SK-N-SH (cell line): ENCODE measurements at regions not wholly inside any gene's neighbourhood (a gene's known extent, or its start where the extent isn't known, plus 50 kb on each side); places are given as distances from the start of the nearest gene placed in this dataset.

Experiments
- CTCF ChIA-PET: fragments of 300-600, 350-600 bp; formaldehyde crosslinking; extraction: SDS; loops from one replicate; lab custom pipeline; 2021; lab: Yijun Ruan, JAX
- POLR2A ChIA-PET: fragments of 350-600 bp; sonication (Branson Sonifier 250); formaldehyde crosslinking; extraction: SDS; loops from one replicate; lab custom pipeline; 2020; ENCODE audit warnings: antibody characterized with exemption, inconsistent platforms; lab: Yijun Ruan, JAX
- DNase-seq: peaks from one replicate; pipeline ENCODE4 v3.0.0; 2012
- H2AFZ ChIP-seq: fragments of 200-600 bp; sonication (generic); 2 replicates; pipeline ENCODE4 v1.8.1; 2016; ENCODE audit warnings: antibody characterized with exemption, mild to moderate bottlenecking, low read depth
- H3F3A ChIP-seq: fragments of 200-600 bp; sonication (generic); replicated peaks from 2 replicates; pipeline ENCODE3; 2016; ENCODE audit warnings: antibody characterized with exemption, mild to moderate bottlenecking; ENCODE audit not compliant: insufficient read depth
- H3K27ac ChIP-seq, 2 experiments: fragments of 200-500 bp in 1 of 2; fragments of 200-600 bp in 1 of 2; sonication (Bioruptor generic) in 1 of 2; sonication (generic), shearing (Covaris generic) in 1 of 2; 2 replicates each; pipeline versions ENCODE4 v1.5.1 to v1.6.1; 2014 to 2016; ENCODE audit warnings: low read depth in 2 of 2, inconsistent platforms in 1 of 2, low read length in 1 of 2, mild to moderate bottlenecking in 1 of 2, mixed read lengths in 1 of 2
- H3K27me3 ChIP-seq: fragments of 200-600 bp; sonication (generic), shearing (Covaris generic); 2 replicates; pipeline ENCODE4 v1.6.1; 2016; ENCODE audit warnings: mixed run types; ENCODE audit not compliant: insufficient read depth
- H3K36me3 ChIP-seq, 2 experiments: fragments of 200-500 bp in 1 of 2; fragments of 200-600 bp in 1 of 2; sonication (Bioruptor generic) in 1 of 2; sonication (generic) in 1 of 2; replicated peaks in 1 of 2; 2 replicates each; pipeline versions ENCODE3 to v1.5.1; 2014 to 2016; ENCODE audit warnings: low read length in 1 of 2, mild to moderate bottlenecking in 1 of 2; ENCODE audit not compliant: insufficient read depth in 2 of 2, control insufficient read depth in 1 of 2
- H3K4me1 ChIP-seq, 2 experiments: fragments of 200-500 bp in 1 of 2; fragments of 200-600 bp in 1 of 2; sonication (Bioruptor generic) in 1 of 2; sonication (generic), shearing (Covaris generic) in 1 of 2; 2 replicates each; pipeline versions ENCODE4 v1.5.1 to v1.6.1; 2014 to 2016; ENCODE audit warnings: low read depth in 1 of 2, low read length in 1 of 2, mixed run types in 1 of 2; ENCODE audit not compliant: insufficient read depth in 2 of 2, control insufficient read depth in 1 of 2
- H3K4me2 ChIP-seq: fragments of 200-600 bp; sonication (generic), shearing (Covaris generic); 2 replicates; pipeline ENCODE4 v1.6.1; 2017; ENCODE audit warnings: mixed run types
- H3K4me3 ChIP-seq, 2 experiments: fragments of 200-500 bp in 1 of 2; fragments of 200-600 bp in 1 of 2; sonication (Bioruptor generic) in 1 of 2; sonication (generic), shearing (Covaris generic) in 1 of 2; 2 replicates each; pipeline versions ENCODE4 v1.5.1 to v1.8.1; 2014 to 2016; ENCODE audit warnings: low read depth in 2 of 2, inconsistent platforms in 1 of 2, low read length in 1 of 2, mild to moderate bottlenecking in 1 of 2, mixed read lengths in 1 of 2, moderate library complexity in 1 of 2
- H3K79me2 ChIP-seq: fragments of 200-600 bp; sonication (generic); 2 replicates; pipeline ENCODE4 v1.8.1; 2017; ENCODE audit warnings: mild to moderate bottlenecking; ENCODE audit not compliant: insufficient read depth
- H3K9ac ChIP-seq: fragments of 200-600 bp; sonication (generic); 2 replicates; pipeline ENCODE4 v1.6.1; 2017; ENCODE audit warnings: mixed run types
- H3K9me2 ChIP-seq: fragments of 200-600 bp; sonication (generic); 2 replicates; pipeline ENCODE4 v1.6.1; 2017; ENCODE audit warnings: mixed run types
- H3K9me3 ChIP-seq: fragments of 200-600 bp; sonication (generic); 2 replicates; pipeline ENCODE4 v1.6.1; 2017; ENCODE audit warnings: mixed run types, mild to moderate bottlenecking, moderate library complexity
- H4K20me1 ChIP-seq: fragments of 200-600 bp; sonication (generic); 2 replicates; pipeline ENCODE4 v1.6.1; 2017; ENCODE audit warnings: mild to moderate bottlenecking, mixed run types; ENCODE audit not compliant: insufficient read depth
- CHD2 ChIP-seq: fragments of 150-350 bp; IDR thresholded peaks from 2 replicates; pipeline ENCODE4 v1.6.1; 2018; ENCODE audit warnings: low read length; ENCODE audit not compliant: partially characterized antibody
- ELF1 ChIP-seq: IDR thresholded peaks from 2 replicates; pipeline ENCODE4 v1.4.0; 2012
- EP300 ChIP-seq, 2 experiments: IDR thresholded peaks; 2 replicates each; pipeline versions ENCODE4 v1.4.0 to v1.6.1; 2012; ENCODE audit warnings: borderline replicate concordance in 1 of 2, low read depth in 1 of 2, low read length in 1 of 2
- FOXM1 ChIP-seq: IDR thresholded peaks from 2 replicates; pipeline ENCODE4 v1.4.0; 2012; ENCODE audit warnings: low read depth, mild to moderate bottlenecking
- GATA2 ChIP-seq: sonication (generic); formaldehyde crosslinking; IDR thresholded peaks from 2 replicates; pipeline ENCODE4 v1.5.0; 2020; ENCODE audit warnings: mild to moderate bottlenecking, missing genetic modification reagents
- JUND ChIP-seq: IDR thresholded peaks from 2 replicates; pipeline ENCODE4 v1.4.0; 2012
- MXI1 ChIP-seq: IDR thresholded peaks from 2 replicates; pipeline ENCODE4 v1.6.1; 2012; ENCODE audit warnings: mild to moderate bottlenecking, low read depth, low read length, improper control_type of control experiment
- NRF1 ChIP-seq: IDR thresholded peaks from 2 replicates; pipeline ENCODE4 v1.6.1; 2012; ENCODE audit warnings: low read depth, mild to moderate bottlenecking, low read length
- RAD21 ChIP-seq: IDR thresholded peaks from 2 replicates; pipeline ENCODE4 v1.6.1; 2012; ENCODE audit warnings: mild to moderate bottlenecking, low read length
- RCOR1 ChIP-seq: fragments of 150-350 bp; IDR thresholded peaks from 2 replicates; pipeline ENCODE4 v1.6.1; 2017; ENCODE audit warnings: antibody characterized with exemption, low read length
- RFX5 ChIP-seq: IDR thresholded peaks from 2 replicates; pipeline ENCODE4 v1.6.1; 2012; ENCODE audit warnings: mild to moderate bottlenecking, improper control_type of control experiment, low read length
- RXRA ChIP-seq: IDR thresholded peaks from 2 replicates; pipeline ENCODE4 v1.4.0; 2012; ENCODE audit warnings: low read depth, mild to moderate bottlenecking, borderline replicate concordance
- SIN3A ChIP-seq: IDR thresholded peaks from 2 replicates; pipeline ENCODE4 v1.6.1; 2012; ENCODE audit warnings: low read depth, mild to moderate bottlenecking, low read length, moderate library complexity, borderline replicate concordance
- SMC3 ChIP-seq: IDR thresholded peaks from 2 replicates; pipeline ENCODE4 v1.6.1; 2012; ENCODE audit warnings: low read depth, low read length, improper control_type of control experiment
- TAF1 ChIP-seq: IDR thresholded peaks from 2 replicates; pipeline ENCODE4 v1.6.1; 2012; ENCODE audit warnings: low read depth, mild to moderate bottlenecking, low read length, moderate library complexity, borderline replicate concordance
- TCF12 ChIP-seq: IDR thresholded peaks from 2 replicates; pipeline ENCODE4 v1.4.0; 2012
- TEAD4 ChIP-seq: IDR thresholded peaks from 2 replicates; pipeline ENCODE4 v1.4.0; 2012; ENCODE audit warnings: mild to moderate bottlenecking, borderline replicate concordance; ENCODE audit not compliant: insufficient read depth
- YY1 ChIP-seq: IDR thresholded peaks from 2 replicates; pipeline ENCODE4 v1.4.0; 2012; ENCODE audit warnings: low read depth, mild to moderate bottlenecking
- WGBS: methylation state at CpG from one replicate; pipeline ENCODE4 v1.1.6; 2017; ENCODE audit warnings: low lambda C conversion rate; 5-methylcytosine and 5-hydroxymethylcytosine counted together
- TF ChIP-seq, protein P1 (sequence below): IDR thresholded peaks from 2 replicates; pipeline ENCODE4 v1.4.0; 2012; ENCODE audit warnings: low read depth, borderline replicate concordance
- TF ChIP-seq, protein P2 (sequence below): fragments of 150-350 bp; IDR thresholded peaks from 2 replicates; pipeline ENCODE4 v1.6.1; 2017; ENCODE audit warnings: antibody characterized with exemption, low read length, low read depth, borderline replicate concordance
- TF ChIP-seq, protein P3 (sequence below): IDR thresholded peaks from 2 replicates; pipeline ENCODE4 v1.4.0; 2012; ENCODE audit warnings: low read depth, borderline replicate concordance
- TF ChIP-seq, protein P4 (sequence below): fragments of 200-600 bp; sonication (generic); IDR thresholded peaks from 2 replicates; pipeline ENCODE4 v1.6.1; 2017; ENCODE audit warnings: antibody characterized with exemption, mild to moderate bottlenecking, moderate library complexity
- TF ChIP-seq, protein P5 (sequence below): fragments of 150-350 bp; IDR thresholded peaks from 2 replicates; pipeline ENCODE4 v1.6.1; 2016; ENCODE audit warnings: mild to moderate bottlenecking, low read depth, low read length

DNA sequence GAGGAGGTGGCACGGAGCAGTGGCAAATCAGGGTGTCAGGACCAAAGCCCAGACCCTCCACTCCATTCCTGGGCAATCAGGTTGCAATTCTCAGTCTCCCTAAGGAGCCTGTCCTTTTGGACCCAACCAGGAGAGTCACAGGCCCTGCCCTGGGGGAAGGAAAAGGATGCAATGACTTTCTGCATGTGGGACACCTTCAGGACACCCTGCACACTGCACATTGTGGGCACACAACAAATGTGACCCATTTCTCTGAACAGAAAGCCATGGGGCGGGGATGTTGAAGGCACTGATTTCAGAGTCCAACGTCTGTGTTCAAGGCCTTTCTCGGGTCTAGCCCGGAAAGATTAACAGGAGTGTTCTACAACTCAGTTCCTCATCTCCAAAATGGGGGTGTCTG, 286.2 kb upstream of the FOXF1 start:
- H3K4me3 ChIP-seq: no peak overlapping the region
- H3K4me2 ChIP-seq: no peak overlapping the region
- no peaks in the 10 kb centered on the region for H3K9me3 ChIP-seq
- no peak overlapping the region for H3K9ac ChIP-seq
- no peaks in the 10 kb centered on the region for H3K36me3 ChIP-seq
- H3K9me2 ChIP-seq: no peaks in the 10 kb centered on the region
- WGBS: 0% methylated on average over 5 of the region's 5 CpGs
- H4K20me1 ChIP-seq: no peaks in the 10 kb centered on the region
- DNase-seq: no peak
- peaks cover 56% of the 10 kb centered on the region for H3K27me3 ChIP-seq
- 0 out of 4 replicates have a peak, but pooled peaks cover 0 to 4% of the 10 kb centered on the region in 2 experiments for H3K4me1 ChIP-seq
- ChIA-PET POLR2A (no interaction called here), CTCF (no interaction called here)
- no peak for TF ChIP-seq TAF1
- TF ChIP-seq JUND: no peak
- no peak for TF ChIP-seq TCF12
- TF ChIP-seq RFX5: no peak
- no peak for TF ChIP-seq RXRA
- TF ChIP-seq, protein P1, sequence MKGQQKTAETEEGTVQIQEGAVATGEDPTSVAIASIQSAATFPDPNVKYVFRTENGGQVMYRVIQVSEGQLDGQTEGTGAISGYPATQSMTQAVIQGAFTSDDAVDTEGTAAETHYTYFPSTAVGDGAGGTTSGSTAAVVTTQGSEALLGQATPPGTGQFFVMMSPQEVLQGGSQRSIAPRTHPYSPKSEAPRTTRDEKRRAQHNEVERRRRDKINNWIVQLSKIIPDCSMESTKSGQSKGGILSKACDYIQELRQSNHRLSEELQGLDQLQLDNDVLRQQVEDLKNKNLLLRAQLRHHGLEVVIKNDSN: no peak
- TF ChIP-seq YY1: no peak
- no peak for TF ChIP-seq RAD21
- TF ChIP-seq CHD2: no peak
- no peak for TF ChIP-seq TEAD4
- no peak for TF ChIP-seq MXI1
- no peak for TF ChIP-seq SIN3A
- no peak overlapping the region for H2AFZ ChIP-seq
- no peak overlapping the region for H3K27ac ChIP-seq
- no peaks in the 10 kb centered on the region for H3F3A ChIP-seq
- H3K79me2 ChIP-seq: no peaks in the 10 kb centered on the region

DNA sequence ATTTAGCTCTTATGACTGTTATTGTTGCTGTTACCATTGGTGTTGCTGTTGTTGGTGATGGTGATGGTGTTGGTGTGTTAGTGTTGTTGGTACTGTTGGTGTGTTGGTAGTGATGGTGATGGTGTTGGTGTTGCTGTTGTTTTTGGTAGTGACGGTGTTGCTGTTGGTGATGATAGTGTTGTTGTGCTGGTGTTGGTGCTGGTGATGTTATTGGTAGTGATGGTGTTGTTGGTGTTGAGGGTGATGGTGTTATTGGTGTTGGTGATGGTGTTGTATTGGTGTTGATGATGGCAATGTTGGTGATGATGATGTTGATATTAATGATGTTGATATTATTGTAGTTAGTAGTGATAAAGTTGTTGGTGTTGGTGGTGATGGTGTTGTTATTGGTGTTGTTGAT, 285.7 kb upstream of the FOXF1 start:
- no peak overlapping the region for H3K4me3 ChIP-seq
- POLR2A ChIA-PET: no interaction called here

More for the DNA sequence above, 285.7 kb upstream of the FOXF1 start:
- Histone ChIP-seq H3K4me1 (0 out of 4 replicates have a peak, but pooled peaks cover 0 to 4% of the 10 kb centered on the region in 2 experiments), H3K79me2 (no peaks in the 10 kb centered on the region), H3K9ac (no peak overlapping the region), H3K4me2 (no peak overlapping the region), H3K9me2 (no peaks in the 10 kb centered on the region), H2AFZ (no peak overlapping the region), H3K9me3 (no peaks in the 10 kb centered on the region), H4K20me1 (no peaks in the 10 kb centered on the region), H3K36me3 (no peaks in the 10 kb centered on the region), H3K27me3 (peaks cover 56% of the 10 kb centered on the region), H3F3A (no peaks in the 10 kb centered on the region), H3K27ac (no peak overlapping the region)
- TF ChIP-seq, protein P2, sequence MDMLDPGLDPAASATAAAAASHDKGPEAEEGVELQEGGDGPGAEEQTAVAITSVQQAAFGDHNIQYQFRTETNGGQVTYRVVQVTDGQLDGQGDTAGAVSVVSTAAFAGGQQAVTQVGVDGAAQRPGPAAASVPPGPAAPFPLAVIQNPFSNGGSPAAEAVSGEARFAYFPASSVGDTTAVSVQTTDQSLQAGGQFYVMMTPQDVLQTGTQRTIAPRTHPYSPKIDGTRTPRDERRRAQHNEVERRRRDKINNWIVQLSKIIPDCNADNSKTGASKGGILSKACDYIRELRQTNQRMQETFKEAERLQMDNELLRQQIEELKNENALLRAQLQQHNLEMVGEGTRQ: no peak
- TF ChIP-seq SMC3 (no peak), EP300 (IDR thresholded peaks at IDR 0.05; ENCODE audit: borderline replicate concordance in 1 of 2, low read depth in 1 of 2, low read length in 1 of 2) (no peak), JUND (no peak), GATA2 (CRISPR knock-in tag) (no peak), FOXM1 (no peak), RCOR1 (no peak), RAD21 (no peak), TAF1 (no peak), NRF1 (no peak), TEAD4 (no peak), ELF1 (no peak), SIN3A (no peak), RXRA (no peak)
- TF ChIP-seq, protein P3, sequence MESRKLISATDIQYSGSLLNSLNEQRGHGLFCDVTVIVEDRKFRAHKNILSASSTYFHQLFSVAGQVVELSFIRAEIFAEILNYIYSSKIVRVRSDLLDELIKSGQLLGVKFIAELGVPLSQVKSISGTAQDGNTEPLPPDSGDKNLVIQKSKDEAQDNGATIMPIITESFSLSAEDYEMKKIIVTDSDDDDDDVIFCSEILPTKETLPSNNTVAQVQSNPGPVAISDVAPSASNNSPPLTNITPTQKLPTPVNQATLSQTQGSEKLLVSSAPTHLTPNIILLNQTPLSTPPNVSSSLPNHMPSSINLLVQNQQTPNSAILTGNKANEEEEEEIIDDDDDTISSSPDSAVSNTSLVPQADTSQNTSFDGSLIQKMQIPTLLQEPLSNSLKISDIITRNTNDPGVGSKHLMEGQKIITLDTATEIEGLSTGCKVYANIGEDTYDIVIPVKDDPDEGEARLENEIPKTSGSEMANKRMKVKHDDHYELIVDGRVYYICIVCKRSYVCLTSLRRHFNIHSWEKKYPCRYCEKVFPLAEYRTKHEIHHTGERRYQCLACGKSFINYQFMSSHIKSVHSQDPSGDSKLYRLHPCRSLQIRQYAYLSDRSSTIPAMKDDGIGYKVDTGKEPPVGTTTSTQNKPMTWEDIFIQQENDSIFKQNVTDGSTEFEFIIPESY: no peak
- TF ChIP-seq, protein P4, sequence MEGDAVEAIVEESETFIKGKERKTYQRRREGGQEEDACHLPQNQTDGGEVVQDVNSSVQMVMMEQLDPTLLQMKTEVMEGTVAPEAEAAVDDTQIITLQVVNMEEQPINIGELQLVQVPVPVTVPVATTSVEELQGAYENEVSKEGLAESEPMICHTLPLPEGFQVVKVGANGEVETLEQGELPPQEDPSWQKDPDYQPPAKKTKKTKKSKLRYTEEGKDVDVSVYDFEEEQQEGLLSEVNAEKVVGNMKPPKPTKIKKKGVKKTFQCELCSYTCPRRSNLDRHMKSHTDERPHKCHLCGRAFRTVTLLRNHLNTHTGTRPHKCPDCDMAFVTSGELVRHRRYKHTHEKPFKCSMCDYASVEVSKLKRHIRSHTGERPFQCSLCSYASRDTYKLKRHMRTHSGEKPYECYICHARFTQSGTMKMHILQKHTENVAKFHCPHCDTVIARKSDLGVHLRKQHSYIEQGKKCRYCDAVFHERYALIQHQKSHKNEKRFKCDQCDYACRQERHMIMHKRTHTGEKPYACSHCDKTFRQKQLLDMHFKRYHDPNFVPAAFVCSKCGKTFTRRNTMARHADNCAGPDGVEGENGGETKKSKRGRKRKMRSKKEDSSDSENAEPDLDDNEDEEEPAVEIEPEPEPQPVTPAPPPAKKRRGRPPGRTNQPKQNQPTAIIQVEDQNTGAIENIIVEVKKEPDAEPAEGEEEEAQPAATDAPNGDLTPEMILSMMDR: no peak
- TF ChIP-seq, protein P5, sequence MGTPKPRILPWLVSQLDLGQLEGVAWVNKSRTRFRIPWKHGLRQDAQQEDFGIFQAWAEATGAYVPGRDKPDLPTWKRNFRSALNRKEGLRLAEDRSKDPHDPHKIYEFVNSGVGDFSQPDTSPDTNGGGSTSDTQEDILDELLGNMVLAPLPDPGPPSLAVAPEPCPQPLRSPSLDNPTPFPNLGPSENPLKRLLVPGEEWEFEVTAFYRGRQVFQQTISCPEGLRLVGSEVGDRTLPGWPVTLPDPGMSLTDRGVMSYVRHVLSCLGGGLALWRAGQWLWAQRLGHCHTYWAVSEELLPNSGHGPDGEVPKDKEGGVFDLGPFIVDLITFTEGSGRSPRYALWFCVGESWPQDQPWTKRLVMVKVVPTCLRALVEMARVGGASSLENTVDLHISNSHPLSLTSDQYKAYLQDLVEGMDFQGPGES: no peak
- CTCF ChIA-PET: no interaction called here
- 6% methylated on average over 1 of the region's 1 CpG for WGBS
- DNase-seq: no peak
